ENCODE measurements at regions not wholly inside any gene's neighbourhood (a gene's known extent, or its start where the extent isn't known, plus 50 kb on each side); places are given as distances from the start of the nearest gene placed in this dataset.

DNA sequence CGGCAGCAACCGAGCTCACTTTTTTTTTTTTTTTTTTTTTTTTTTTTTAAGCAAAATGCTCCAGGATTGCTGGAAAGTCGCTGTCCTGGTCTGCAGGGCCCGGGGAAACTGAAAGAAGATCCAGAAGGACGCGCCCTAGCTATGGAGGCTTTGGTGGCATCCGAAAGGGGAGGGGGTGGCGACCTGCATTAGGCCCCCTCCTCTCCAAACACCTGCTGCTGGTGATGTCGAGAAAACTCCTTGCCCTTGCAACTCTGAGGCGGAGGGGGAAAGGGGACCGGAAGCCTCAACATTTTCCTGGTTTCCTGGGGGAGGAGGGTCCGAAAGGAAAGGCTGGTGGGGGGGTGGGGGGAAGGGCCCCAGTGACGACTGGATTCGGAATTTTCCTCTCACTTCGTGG, 421.1 kb downstream of the VRK1 start:
- Histone ChIP-seq H3K27me3 (peaks cover 23% of the 10 kb centered on the region), H3K27ac (no peak overlapping the region), H3K4me3 (peak overlapping the region; percentile 61)

DNA sequence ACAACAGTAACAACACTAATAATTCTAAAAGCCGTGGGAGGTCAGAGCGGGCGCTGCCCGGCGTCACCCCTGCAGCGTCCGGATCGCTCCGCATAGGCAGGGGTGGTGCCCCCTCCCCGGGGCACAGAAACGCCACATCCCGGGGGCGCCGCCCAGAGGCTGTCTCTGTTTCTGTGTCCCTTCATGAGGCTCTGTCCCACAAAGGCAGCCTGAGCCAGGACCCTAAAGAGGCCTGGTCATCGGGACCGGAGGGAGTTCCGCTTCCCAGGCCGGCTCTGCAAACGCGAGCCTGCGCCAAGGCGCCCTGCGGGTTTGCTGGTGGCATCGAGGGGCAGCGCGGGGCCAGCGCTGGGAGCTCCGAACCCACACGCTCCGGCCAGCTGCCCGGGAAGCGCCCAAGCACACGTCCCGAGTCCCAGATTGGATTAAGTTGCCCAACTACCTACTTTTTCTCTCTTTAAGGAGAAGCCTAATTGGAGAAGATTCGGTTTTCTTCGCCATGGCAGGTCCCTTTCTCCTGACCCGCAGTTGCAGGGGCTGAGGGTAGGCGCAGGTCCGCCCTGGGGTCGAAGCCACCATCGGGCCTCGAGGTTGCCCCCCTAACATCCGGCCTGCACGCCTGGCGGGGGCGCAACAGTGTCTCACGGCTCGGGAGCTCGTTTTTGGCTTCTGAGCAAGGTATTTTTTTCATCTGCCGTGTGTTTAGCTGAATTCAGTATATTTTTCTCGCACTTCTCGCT, 421.7 kb downstream of the VRK1 start:
- H3K9me3 ChIP-seq = no peaks in the 10 kb centered on the region; the same call in 1 of the 2 replicates
- H4K20me1 ChIP-seq = no peaks in the 10 kb centered on the region
- peak overlapping the region; percentile 61 for H3K4me3 ChIP-seq
- peaks cover 23% of the 10 kb centered on the region for H3K27me3 ChIP-seq
- no peaks in the 10 kb centered on the region for H3K36me3 ChIP-seq
- H3K9ac ChIP-seq = peak overlapping the region; percentile 31; the same call in 1 of the 2 replicates
- H3K27ac ChIP-seq = no peak overlapping the region
- TF ChIP-seq Cebpa-rat (IDR thresholded peaks at IDR 0.05) = no peak
- peaks cover 18% of the 10 kb centered on the region for H3K4me1 ChIP-seq
- H3K4me2 ChIP-seq = peak overlapping the region; percentile 85

More for the DNA sequence above, 421.1 kb downstream of the VRK1 start:
- Histone ChIP-seq H3K9me3 (no peaks in the 10 kb centered on the region; the same call in 1 of the 2 replicates), H4K20me1 (no peaks in the 10 kb centered on the region), H3K4me1 (peaks cover 14% of the 10 kb centered on the region), H3K9ac (no peak overlapping the region), H3K4me2 (peak overlapping the region; percentile 85), H3K36me3 (no peaks in the 10 kb centered on the region)
- no peak for TF ChIP-seq Cebpa-rat (IDR thresholded peaks at IDR 0.05)

DNA sequence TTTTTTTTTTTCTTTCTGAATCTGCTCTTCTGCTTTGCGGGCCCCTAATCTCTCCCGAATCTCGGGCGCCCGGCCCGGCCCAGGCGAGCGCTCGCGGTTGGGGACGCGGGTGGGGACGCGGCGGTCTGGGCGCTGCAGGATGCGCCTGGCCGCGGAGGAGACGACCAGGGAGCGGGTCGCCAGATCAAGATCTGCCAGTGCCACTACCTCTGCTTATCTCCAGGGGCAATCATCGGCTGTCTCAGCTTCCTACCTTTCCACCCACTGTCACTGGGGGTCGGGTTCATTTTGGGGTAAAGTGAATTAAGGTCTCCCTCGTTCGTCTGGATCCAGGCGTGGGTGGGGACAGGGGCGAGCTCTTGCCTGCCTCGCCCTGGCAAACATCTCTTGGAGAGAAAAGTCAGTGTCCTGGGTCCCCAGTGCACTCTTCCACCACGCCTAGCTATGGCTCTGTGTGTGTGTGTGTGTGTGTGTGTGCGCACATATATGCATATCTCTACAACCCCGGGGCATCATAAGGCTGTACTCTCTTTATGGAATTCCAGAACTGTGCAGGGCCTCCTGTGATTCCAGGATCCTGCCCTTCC, 422.3 kb downstream of the VRK1 start:
- Histone ChIP-seq H4K20me1 (no peaks in the 10 kb centered on the region), H3K27ac (no peak overlapping the region), H3K4me1 (peaks cover 21% of the 10 kb centered on the region), H3K4me2 (peak overlapping the region; percentile 85), H3K4me3 (peak overlapping the region; percentile 61), H3K36me3 (no peaks in the 10 kb centered on the region), H3K9ac (no peak overlapping the region; the same call in 1 of the 2 replicates), H3K9me3 (no peaks in the 10 kb centered on the region; the same call in 1 of the 2 replicates), H3K27me3 (peaks cover 23% of the 10 kb centered on the region)
- no peak for TF ChIP-seq Cebpa-rat (IDR thresholded peaks at IDR 0.05)

DNA sequence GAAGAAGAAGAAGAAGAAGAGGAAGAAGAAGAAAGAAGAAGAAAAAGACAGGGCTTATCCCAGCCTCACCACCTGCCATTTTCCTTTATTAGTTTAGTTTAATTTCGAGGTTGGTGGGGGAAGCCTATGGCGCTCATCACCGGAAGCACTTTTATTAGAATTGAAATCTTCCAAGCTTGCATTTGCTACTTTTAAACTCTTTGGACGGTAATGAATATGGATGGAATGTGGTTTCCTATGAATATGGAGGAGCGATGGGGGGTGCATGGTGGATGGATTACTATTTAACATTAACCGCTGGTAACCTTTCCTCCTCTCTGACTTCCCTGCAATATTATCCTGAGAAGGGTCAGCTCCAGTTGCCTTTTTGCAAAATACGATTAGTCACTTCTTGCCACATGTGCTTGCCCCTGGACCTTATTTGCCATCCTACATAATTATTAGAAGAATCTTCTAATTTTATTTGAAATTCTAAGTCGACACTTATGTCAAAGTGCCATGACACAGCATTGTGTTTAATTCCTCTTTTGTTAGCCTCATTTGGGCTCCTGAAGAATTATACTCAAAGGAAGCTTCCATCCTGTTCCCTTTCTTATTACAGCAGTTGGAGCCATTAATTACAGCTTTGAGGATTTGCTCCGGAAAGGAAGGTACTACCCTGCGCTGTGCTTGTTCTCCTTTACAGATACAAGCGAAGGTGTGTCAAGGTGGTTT, 424.5 kb downstream of the VRK1 start:
- TF ChIP-seq Cebpa-rat (IDR thresholded peaks at IDR 0.05) = no peak
- Histone ChIP-seq H3K9me3 (no peaks in the 10 kb centered on the region; the same call in 1 of the 2 replicates), H3K27ac (no peak overlapping the region), H3K4me2 (no peak overlapping the region), H3K9ac (no peak overlapping the region), H3K4me1 (peaks cover 21% of the 10 kb centered on the region), H4K20me1 (no peaks in the 10 kb centered on the region), H3K4me3 (no peak overlapping the region), H3K27me3 (peaks cover 23% of the 10 kb centered on the region), H3K36me3 (no peaks in the 10 kb centered on the region)

DNA sequence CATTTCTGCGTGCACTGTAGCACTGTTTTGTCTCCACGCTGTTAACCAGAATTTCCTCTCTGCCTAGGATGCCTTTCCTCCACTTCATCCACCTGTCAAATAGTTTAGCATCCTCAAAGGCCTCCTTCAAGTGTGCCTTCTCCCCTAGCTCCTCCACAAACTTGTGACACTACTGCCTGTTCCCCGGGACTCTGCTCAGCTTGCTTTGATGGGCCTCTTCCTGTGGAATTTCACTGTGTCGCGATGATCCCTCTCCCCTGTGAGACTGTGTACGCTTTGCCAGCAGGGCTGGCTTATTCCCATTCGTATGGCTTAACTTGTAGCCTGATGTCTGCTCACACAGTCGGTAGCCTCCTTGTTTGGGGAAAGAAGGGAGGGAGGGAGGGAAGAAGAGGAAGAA, 426.8 kb downstream of the VRK1 start:
- Histone ChIP-seq H3K4me3 (no peak overlapping the region), H3K9ac (no peak overlapping the region), H3K27ac (no peak overlapping the region), H3K9me3 (no peaks in the 10 kb centered on the region; the same call in 1 of the 2 replicates), H3K27me3 (peaks cover 13% of the 10 kb centered on the region), H3K4me1 (peaks cover 17% of the 10 kb centered on the region), H3K4me2 (peak overlapping the region; percentile 39), H3K36me3 (no peaks in the 10 kb centered on the region), H4K20me1 (no peaks in the 10 kb centered on the region)
- no peak for TF ChIP-seq Cebpa-rat (IDR thresholded peaks at IDR 0.05)

DNA sequence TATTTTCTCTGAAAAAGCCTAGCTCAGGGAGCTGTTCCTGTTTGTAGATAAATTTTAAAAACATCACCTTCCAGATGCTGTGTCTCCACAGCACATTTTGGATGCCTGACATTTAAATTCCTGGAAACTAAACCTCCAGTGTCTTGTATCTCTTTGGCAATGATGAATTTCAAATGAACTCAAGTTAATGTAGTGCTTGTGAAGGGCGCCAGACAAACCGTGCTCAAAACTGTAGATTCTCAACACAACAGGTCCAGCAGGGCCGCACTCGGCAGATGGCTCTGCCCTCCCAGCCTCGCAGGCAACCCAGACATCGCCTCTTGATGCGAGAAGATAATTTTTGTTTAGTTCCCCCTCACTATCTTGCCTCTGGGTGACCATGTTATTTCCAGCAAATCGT, 432.9 kb downstream of the VRK1 start:
- Histone ChIP-seq H3K4me3 (no peak overlapping the region), H3K9me3 (no peaks in the 10 kb centered on the region), H3K27me3 (no peaks in the 10 kb centered on the region), H3K4me2 (no peak overlapping the region), H4K20me1 (no peaks in the 10 kb centered on the region), H3K27ac (no peak overlapping the region), H3K4me1 (no peaks in the 10 kb centered on the region), H3K9ac (no peak overlapping the region), H3K36me3 (no peaks in the 10 kb centered on the region)
- no peak for TF ChIP-seq Cebpa-rat (IDR thresholded peaks at IDR 0.05)

DNA sequence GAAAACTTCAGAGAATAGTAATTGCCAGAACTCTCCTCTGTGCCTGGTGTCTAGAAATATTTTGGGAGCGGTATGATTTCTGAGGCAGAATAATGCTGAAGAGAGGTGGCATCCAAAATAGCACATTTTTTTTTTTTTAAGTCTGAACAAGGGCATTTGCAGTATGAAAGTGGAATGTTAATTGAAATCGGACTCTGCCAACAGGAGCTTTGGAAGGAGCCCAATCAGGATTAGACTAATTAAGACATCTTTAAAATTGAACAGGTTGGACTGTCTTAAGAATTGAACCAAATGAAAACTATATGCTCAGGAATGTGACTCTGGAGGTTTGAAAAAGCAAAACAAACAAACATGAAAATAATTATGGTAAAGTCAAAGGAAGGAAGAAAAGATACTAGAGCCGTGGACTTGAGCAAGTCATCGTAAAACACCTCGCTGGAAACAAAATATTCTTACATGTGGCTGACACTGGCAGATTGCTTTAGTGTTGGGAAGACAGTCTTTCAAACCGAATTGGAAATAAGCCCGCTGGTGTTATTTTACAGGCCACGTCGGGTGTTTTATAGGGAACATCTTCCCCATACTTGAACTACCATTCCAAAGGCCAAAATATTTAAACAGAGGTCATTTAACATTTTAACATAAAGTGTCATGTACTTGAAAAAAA, 436.3 kb downstream of the VRK1 start:
- no peak for TF ChIP-seq Cebpa-rat (IDR thresholded peaks at IDR 0.05)
- Histone ChIP-seq H3K27ac (no peak overlapping the region), H3K4me1 (no peaks in the 10 kb centered on the region), H3K4me3 (no peak overlapping the region), H3K9ac (no peak overlapping the region), H3K9me3 (peaks cover 14% of the 10 kb centered on the region), H3K4me2 (no peak overlapping the region), H4K20me1 (no peaks in the 10 kb centered on the region), H3K36me3 (no peaks in the 10 kb centered on the region), H3K27me3 (no peaks in the 10 kb centered on the region)

DNA sequence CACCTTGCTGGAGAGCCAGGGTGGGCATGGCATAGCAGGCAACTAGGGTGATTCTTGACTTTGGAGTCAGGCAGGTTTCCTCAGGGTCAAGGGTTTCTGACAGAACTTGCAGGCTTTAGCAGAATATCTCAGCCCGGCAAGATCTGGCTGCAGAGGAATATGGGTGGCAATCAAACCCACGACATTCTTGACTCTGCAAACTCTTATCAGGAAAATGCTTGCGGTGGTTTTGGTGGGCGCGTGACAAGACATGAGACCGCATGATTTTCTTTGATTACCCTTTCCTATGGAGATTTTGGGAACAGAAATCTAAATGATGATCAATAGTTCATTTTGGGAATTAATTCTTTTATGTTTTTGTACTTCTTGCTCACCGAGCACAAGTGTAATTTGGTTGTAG, 449.5 kb downstream of the VRK1 start:
- Histone ChIP-seq H3K9ac (no peak overlapping the region), H3K27me3 (no peaks in the 10 kb centered on the region), H3K9me3 (no peaks in the 10 kb centered on the region), H3K36me3 (no peaks in the 10 kb centered on the region), H3K27ac (no peak overlapping the region), H4K20me1 (no peaks in the 10 kb centered on the region), H3K4me1 (peaks cover 27% of the 10 kb centered on the region), H3K4me2 (no peak overlapping the region), H3K4me3 (no peak overlapping the region)
- no peak for TF ChIP-seq Cebpa-rat (IDR thresholded peaks at IDR 0.05)

DNA sequence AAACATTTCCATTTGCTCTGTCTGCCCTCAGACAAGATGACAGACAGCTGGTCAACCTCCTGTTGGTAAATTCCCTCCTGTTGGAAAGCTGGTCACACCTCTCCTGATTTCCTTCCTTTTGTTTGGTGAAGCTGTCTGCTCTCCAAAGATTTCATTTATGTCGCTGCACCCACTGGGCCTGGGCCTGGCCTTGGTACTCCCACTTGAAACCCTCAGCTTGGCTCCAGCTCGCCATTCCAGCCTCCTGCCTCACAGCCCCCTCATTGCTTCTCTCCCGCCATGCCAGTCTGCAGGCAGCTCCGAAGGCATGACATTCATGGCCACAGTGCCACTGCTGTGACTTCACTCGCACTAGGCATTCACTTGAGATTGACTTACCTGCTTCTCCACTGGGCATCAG, 451.8 kb downstream of the VRK1 start:
- Histone ChIP-seq H3K27me3 (no peaks in the 10 kb centered on the region), H4K20me1 (no peaks in the 10 kb centered on the region), H3K4me3 (no peak overlapping the region), H3K4me2 (no peak overlapping the region), H3K36me3 (no peaks in the 10 kb centered on the region), H3K9ac (no peak overlapping the region), H3K27ac (no peak overlapping the region), H3K4me1 (peaks cover 51% of the 10 kb centered on the region), H3K9me3 (peaks cover 4% of the 10 kb centered on the region; the same call in 1 of the 2 replicates)
- TF ChIP-seq Cebpa-rat (IDR thresholded peaks at IDR 0.05) = no peak

Data from BLaER1 (cell line).